Left lung (tissue), 4 donors: ENCODE measurements at regions not wholly inside any gene's neighbourhood (a gene's known extent, or its start where the extent isn't known, plus 50 kb on each side); places are given as distances from the start of the nearest gene placed in this dataset.

Source experiments
- ATAC-seq: fragments of 200-7000 bp; cut with Tn5 transposase; one replicate; pipeline ENCODE4 v1.9.1; 2020; ENCODE audit warnings: moderate library complexity
- DNase-seq, 4 donors: peaks; one replicate each; pipeline ENCODE4 v3.0.0-alpha.2; 2013 to 2020
- H3K27ac ChIP-seq, 2 donors: fragments of 200-600 bp; sonication (generic) in 1 of 2; one replicate each; pipeline versions ENCODE4 v1.5.0 to v1.8.0; 2020 to 2021
- H3K27me3 ChIP-seq, 2 donors: fragments of 200-600 bp; sonication (generic) in 1 of 2; one replicate each; pipeline versions ENCODE4 v1.5.0 to v1.8.0; 2020 to 2021
- H3K36me3 ChIP-seq, 2 donors: fragments of 200-600 bp; sonication (generic) in 1 of 2; one replicate each; pipeline versions ENCODE4 v1.5.0 to v1.8.0; 2020 to 2021
- H3K4me1 ChIP-seq, 2 donors: fragments of 200-600 bp; one replicate each; pipeline ENCODE4 v1.8.0; 2021
- H3K4me3 ChIP-seq, 2 donors: fragments of 200-600 bp; sonication (generic) in 1 of 2; one replicate each; pipeline versions ENCODE4 v1.5.0 to v1.8.0; 2020 to 2021; ENCODE audit warnings: mild to moderate bottlenecking in 1 of 2
- H3K9me3 ChIP-seq, 2 donors: fragments of 200-600 bp; sonication (generic) in 1 of 2; one replicate each; pipeline versions ENCODE4 v1.5.0 to v1.8.0; 2020 to 2021
- CTCF ChIP-seq, 2 donors: fragments of 200-600 bp; sonication (generic) in 1 of 2; IDR thresholded peaks; one replicate each; pipeline versions ENCODE4 v1.5.0 to v1.8.0; 2021; ENCODE audit warnings: antibody characterized with exemption in 2 of 2
- intact Hi-C, 2 donors: fragments of 100-400 bp; cut with DNase I; formaldehyde crosslinking; loops; one replicate each; pipeline versions ENCODE4 v1.11.2 to v1.14.2; 2022
- donor health status: DM: no; HTN: yes; CAD: no.
- donor health status: DM: no; HTN: no; CAD: no.

GRCh38 chr6:167235005-167235404, 56.1 kb upstream of the UNC93A start:
- no peak for TF ChIP-seq CTCF (IDR thresholded peaks at IDR 0.05)
- H3K4me1 ChIP-seq: no peaks in the 10 kb centered on the region
- H3K9me3 ChIP-seq: no peaks in the 10 kb centered on the region
- ATAC-seq (no peak), DNase-seq (no peak)
- H3K36me3 ChIP-seq: no peaks in the 10 kb centered on the region
- peaks cover 0 to 26% of the 10 kb centered on the region in 2 donors for H3K27me3 ChIP-seq
- no peak overlapping the region for H3K4me3 ChIP-seq
- intact Hi-C loops: no loop called here
- no peak overlapping the region for H3K27ac ChIP-seq

- no peak for ATAC-seq
Measured at GRCh38 chr6:167235421-167236238, 55.5 kb upstream of the UNC93A start.

GRCh38 chr6:167236239-167236571, 54.9 kb upstream of the UNC93A start:
- intact Hi-C loops: no loop called here
- TF ChIP-seq CTCF (IDR thresholded peaks at IDR 0.05): no peak

More at GRCh38 chr6:167235421-167236238, 55.5 kb upstream of the UNC93A start:
- DNase-seq: peak in 1 of 4 donors; percentile 65
- H3K4me3 ChIP-seq: no peak overlapping the region
- H3K4me1 ChIP-seq: no peaks in the 10 kb centered on the region
- TF ChIP-seq CTCF (IDR thresholded peaks at IDR 0.05): no peak
- no peaks in the 10 kb centered on the region for H3K9me3 ChIP-seq
- H3K27me3 ChIP-seq: peaks cover 0 to 26% of the 10 kb centered on the region in 2 donors
- intact Hi-C loops: no loop called here
- H3K27ac ChIP-seq: no peak overlapping the region
- H3K36me3 ChIP-seq: no peaks in the 10 kb centered on the region

DNA sequence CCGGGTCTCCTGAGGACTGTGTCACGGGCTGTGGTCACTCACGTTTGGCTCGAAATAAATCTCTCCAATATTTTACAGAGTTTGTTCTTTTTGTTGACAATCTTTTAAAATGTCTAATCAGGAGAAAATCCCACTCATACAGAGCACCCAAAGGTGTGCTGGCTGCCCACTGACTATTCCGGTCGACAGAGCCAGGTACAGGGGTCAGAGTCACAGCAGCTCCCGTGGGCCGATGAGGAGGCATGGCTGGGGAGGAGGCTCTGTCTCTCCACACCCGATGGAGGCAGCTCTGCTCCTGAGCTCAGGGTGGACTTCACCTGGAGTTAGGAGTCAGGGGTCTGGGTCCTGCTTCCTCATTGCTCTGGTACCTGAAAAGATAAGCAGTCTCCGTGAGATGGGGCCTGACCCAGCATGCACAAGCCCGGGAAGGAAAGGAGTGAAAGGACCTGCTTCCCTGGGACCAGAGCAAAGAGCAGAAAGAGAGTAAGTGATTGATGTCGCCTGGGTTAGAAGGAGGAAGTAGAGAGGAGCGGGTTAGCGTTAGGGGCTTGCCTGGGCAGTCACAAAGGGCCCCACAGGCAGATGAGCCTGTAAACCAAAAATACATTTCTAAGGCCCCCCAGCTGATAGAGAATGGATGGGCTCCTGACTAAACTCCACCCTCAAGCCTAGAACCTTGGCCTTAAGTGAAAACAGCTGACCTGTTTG, 53.5 kb upstream of the UNC93A start:
- ATAC-seq: no peak
- H3K27me3 ChIP-seq: peaks cover 0 to 24% of the 10 kb centered on the region in 2 donors
- no peaks in the 10 kb centered on the region for H3K36me3 ChIP-seq
- H3K4me3 ChIP-seq: no peak overlapping the region
- TF ChIP-seq CTCF (IDR thresholded peaks at IDR 0.05): no peak
- H3K4me1 ChIP-seq: no peaks in the 10 kb centered on the region
- H3K9me3 ChIP-seq: no peaks in the 10 kb centered on the region
- no peak overlapping the region for H3K27ac ChIP-seq
- intact Hi-C loops: no loop called here
- DNase-seq: no peak

More at GRCh38 chr6:167236239-167236571, 54.9 kb upstream of the UNC93A start:
- ATAC-seq: no peak
- peak in 1 of 4 donors; percentile 76 for DNase-seq
- no peaks in the 10 kb centered on the region for H3K4me1 ChIP-seq
- H3K27me3 ChIP-seq: peaks cover 0 to 26% of the 10 kb centered on the region in 2 donors
- no peak overlapping the region for H3K27ac ChIP-seq
- no peak overlapping the region for H3K4me3 ChIP-seq
- H3K9me3 ChIP-seq: no peaks in the 10 kb centered on the region
- H3K36me3 ChIP-seq: no peaks in the 10 kb centered on the region

DNA sequence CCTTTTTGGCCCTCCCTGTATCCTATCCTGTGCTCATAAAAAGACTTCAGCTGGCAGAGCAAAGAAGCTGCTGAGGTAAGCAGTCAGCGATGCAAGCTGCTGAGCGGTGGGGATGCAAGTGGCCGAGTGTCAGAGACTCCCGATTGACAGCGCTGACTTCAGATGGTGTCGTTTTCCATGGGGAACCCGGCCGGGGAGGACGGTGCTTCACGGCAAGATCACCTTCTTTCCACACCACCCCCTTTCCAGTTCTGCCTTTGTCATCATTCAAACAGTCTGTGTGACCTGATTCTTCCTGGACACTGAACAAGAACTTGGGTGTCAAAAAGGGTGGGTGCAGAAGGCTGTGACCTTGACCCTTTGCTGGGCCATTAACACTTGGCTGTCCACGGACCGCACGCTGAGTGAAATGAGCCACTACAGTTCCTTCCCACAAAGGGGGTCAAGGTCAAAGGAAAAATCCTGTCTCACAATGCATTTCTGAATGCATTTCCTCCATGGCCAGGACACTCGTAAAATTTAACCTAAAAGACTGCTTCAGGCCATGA, 52.9 kb upstream of the UNC93A start:
- H3K9me3 ChIP-seq: no peaks in the 10 kb centered on the region
- intact Hi-C loops: no loop called here
- no peak for TF ChIP-seq CTCF (IDR thresholded peaks at IDR 0.05)

More for the DNA sequence above, 52.9 kb upstream of the UNC93A start:
- H3K27me3 ChIP-seq: peaks cover 0 to 18% of the 10 kb centered on the region in 2 donors
- H3K4me3 ChIP-seq: no peak overlapping the region
- H3K4me1 ChIP-seq: no peaks in the 10 kb centered on the region
- no peak overlapping the region for H3K27ac ChIP-seq
- DNase-seq (no peak), ATAC-seq (no peak)
- no peaks in the 10 kb centered on the region for H3K36me3 ChIP-seq
